CD8-positive, alpha-beta memory T cell (primary cell): ENCODE measurements at regions not wholly inside any gene's neighbourhood (a gene's known extent, or its start where the extent isn't known, plus 50 kb on each side); places are given as distances from the start of the nearest gene placed in this dataset.

Experiments used
- CTCF ChIA-PET: fragments of 350-600 bp; sonication (Branson Sonifier 250); formaldehyde crosslinking; loops from one replicate; lab custom pipeline; 2021; ENCODE audit warnings: antibody characterized with exemption; lab: Charles Lee
- POLR2A ChIA-PET: fragments of 350-600 bp; sonication (Branson Sonifier 250); formaldehyde crosslinking; loops from one replicate; lab custom pipeline; 2021; ENCODE audit warnings: antibody characterized with exemption; lab: Charles Lee
- DNase-seq, 5 donors: peaks; one replicate each; pipeline versions ENCODE4 v3.0.0 to v3.0.0-alpha.2; 2020 to 2022; ENCODE audit warnings: mixed read lengths in 1 of 5
- H3K27ac ChIP-seq: one replicate; pipeline ENCODE4 v1.7.0; 2013; ENCODE audit warnings: low read depth, mild to moderate bottlenecking, low read length, moderate library complexity
- H3K27me3 ChIP-seq: 2 replicates; pipeline ENCODE4 v1.7.0; 2013; ENCODE audit warnings: low read length, mild to moderate bottlenecking; ENCODE audit not compliant: insufficient read depth, poor library complexity, severe bottlenecking
- H3K36me3 ChIP-seq: 2 replicates; pipeline ENCODE4 v1.7.0; 2013; ENCODE audit warnings: mild to moderate bottlenecking, low read length, moderate library complexity; ENCODE audit not compliant: insufficient read depth
- H3K4me1 ChIP-seq: 2 replicates; pipeline ENCODE4 v1.7.0; 2013; ENCODE audit warnings: mild to moderate bottlenecking, low read length, moderate library complexity; ENCODE audit not compliant: insufficient read depth
- H3K4me3 ChIP-seq: 2 replicates; pipeline ENCODE4 v1.7.0; 2013; ENCODE audit warnings: mild to moderate bottlenecking, low read length
- H3K9me3 ChIP-seq: 2 replicates; pipeline ENCODE4 v1.7.0; 2013; ENCODE audit warnings: mild to moderate bottlenecking, low read length
- H3K27ac Mint-ChIP-seq, 8 donors: one replicate each; pipeline ENCODE4 v1.8.0; 2020 to 2021; ENCODE audit warnings: mixed read lengths in 8 of 8, mild to moderate bottlenecking in 6 of 8, inconsistent platforms in 3 of 8, moderate library complexity in 3 of 8
- H3K27me3 Mint-ChIP-seq, 2 donors: one replicate each; pipeline ENCODE4 v1.8.0; 2020 to 2021; ENCODE audit warnings: mixed read lengths in 2 of 2, mild to moderate bottlenecking in 1 of 2, moderate library complexity in 1 of 2
- H3K36me3 Mint-ChIP-seq, 3 donors: one replicate each; pipeline ENCODE4 v1.8.0; 2020 to 2021; ENCODE audit warnings: mixed read lengths in 3 of 3, inconsistent platforms in 1 of 3, mild to moderate bottlenecking in 1 of 3
- H3K4me1 Mint-ChIP-seq, 3 donors: one replicate each; pipeline ENCODE4 v1.8.0; 2020 to 2021; ENCODE audit warnings: mixed read lengths in 3 of 3, inconsistent platforms in 1 of 3, mild to moderate bottlenecking in 1 of 3
- H3K4me3 Mint-ChIP-seq, 7 donors: one replicate each; pipeline ENCODE4 v1.8.0; 2020 to 2021; ENCODE audit warnings: mixed read lengths in 7 of 7, mild to moderate bottlenecking in 6 of 7, moderate library complexity in 4 of 7, inconsistent platforms in 2 of 7
- H3K9me3 Mint-ChIP-seq, 5 donors: one replicate each; pipeline ENCODE4 v1.8.0; 2020 to 2022; ENCODE audit warnings: mixed read lengths in 5 of 5, mild to moderate bottlenecking in 3 of 5, moderate library complexity in 2 of 5, inconsistent platforms in 1 of 5

GRCh38 chr1:224809137-224809536 lies 120.3 kb upstream of the DNAH14 start:
- POLR2A ChIA-PET, result no interaction called here
- Histone ChIP-seq H3K9me3 (no peaks in the 10 kb centered on the region), H3K4me1 (no peaks in the 10 kb centered on the region), H3K36me3 (no peaks in the 10 kb centered on the region), H3K4me3 (no peak overlapping the region), H3K27ac (no peak overlapping the region), H3K27me3 (no peaks in the 10 kb centered on the region)
- DNase-seq, result no peak
- peaks cover 0 to 5% (median 3%) of the 10 kb centered on the region in 3 donors for H3K36me3 Mint-ChIP-seq
- CTCF ChIA-PET, result no interaction called here
- H3K4me3 Mint-ChIP-seq, result no peak overlapping the region
- H3K9me3 Mint-ChIP-seq, result peaks cover 3 to 9% (median 5%) of the 10 kb centered on the region in 5 donors
- peaks cover 20 to 31% of the 10 kb centered on the region in 2 donors for H3K27me3 Mint-ChIP-seq
- H3K4me1 Mint-ChIP-seq, result no peaks in the 10 kb centered on the region
- no peak overlapping the region for H3K27ac Mint-ChIP-seq

DNA sequence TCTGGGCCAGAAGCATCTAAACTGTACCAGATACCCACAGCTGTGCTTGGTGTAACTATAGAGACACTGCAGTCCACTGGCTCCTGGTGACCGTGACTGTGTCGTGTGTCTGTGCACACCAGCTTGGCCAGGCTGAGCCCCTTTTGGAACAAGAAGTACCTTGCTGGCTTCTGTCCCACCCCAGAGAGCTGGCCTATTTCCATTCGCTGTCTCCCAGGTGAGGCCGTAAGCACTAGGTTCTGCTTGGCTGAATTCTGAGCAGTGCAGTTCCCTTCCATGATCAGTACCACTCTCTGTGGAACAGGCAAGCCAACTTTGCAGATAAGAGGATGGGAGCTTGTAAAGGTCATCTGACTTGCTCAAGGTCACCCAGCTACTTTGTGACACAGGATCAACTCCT lies 119.9 kb upstream of the DNAH14 start:
- no peaks in the 10 kb centered on the region for H3K36me3 ChIP-seq
- Mint-ChIP-seq H3K9me3 (peaks cover 3 to 11% (median 5%) of the 10 kb centered on the region in 5 donors), H3K4me3 (no peak overlapping the region), H3K27me3 (peaks cover 20 to 35% of the 10 kb centered on the region in 2 donors), H3K27ac (no peak overlapping the region), H3K36me3 (peaks cover 0 to 5% (median 3%) of the 10 kb centered on the region in 3 donors), H3K4me1 (no peaks in the 10 kb centered on the region)
- ChIA-PET CTCF (no interaction called here), POLR2A (no interaction called here)
- no peaks in the 10 kb centered on the region for H3K27me3 ChIP-seq
- no peak for DNase-seq
- H3K4me3 ChIP-seq, result no peak overlapping the region
- H3K27ac ChIP-seq, result no peak overlapping the region
- no peaks in the 10 kb centered on the region for H3K4me1 ChIP-seq
- H3K9me3 ChIP-seq, result no peaks in the 10 kb centered on the region

DNA sequence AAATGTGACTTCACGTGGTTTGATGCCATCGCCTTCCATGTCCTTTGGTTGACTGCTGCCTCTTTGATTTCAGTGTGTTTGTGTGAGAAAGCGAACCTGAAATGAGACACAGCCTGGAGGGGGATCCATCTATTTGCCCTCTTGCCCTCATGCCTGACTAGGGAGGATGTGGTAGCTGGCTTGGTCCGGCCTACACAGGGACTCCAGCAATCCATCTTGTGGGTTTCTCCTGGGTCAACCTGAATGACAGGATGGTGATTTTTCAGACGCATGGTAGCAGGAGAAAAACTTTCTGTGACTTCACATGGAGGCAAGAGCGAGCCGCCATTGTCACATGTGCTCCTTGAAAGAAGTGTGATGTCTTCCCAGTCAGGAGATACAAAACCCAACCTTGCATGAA lies 117.9 kb upstream of the DNAH14 start:
- no peaks in the 10 kb centered on the region for H3K4me1 Mint-ChIP-seq
- no peaks in the 10 kb centered on the region for H3K9me3 ChIP-seq

DNA sequence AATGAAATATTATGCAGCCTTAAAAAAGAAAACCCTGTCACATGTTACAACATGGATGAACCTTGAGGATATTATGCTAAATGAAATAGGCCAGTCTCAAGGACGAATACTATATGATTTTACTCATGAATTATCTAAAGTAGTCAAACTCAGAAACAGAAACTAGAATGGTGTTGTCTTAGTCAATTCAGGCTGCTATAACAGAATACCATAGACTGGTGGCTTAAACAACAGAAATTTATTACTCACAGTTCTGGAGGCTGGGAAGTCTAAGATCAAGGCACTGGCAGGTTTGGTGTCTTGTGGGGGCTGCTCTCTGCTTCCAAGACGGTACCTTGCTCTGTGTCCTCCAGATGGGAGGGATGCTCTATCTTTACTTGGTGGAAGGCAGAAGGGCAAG lies 113.8 kb upstream of the DNAH14 start:
- Mint-ChIP-seq H3K4me1 (no peaks in the 10 kb centered on the region), H3K36me3 (peaks cover 0 to 9% (median 0%) of the 10 kb centered on the region in 3 donors)

More for the DNA sequence above, 117.9 kb upstream of the DNAH14 start:
- Mint-ChIP-seq H3K27me3 (peaks cover 17 to 48% of the 10 kb centered on the region in 2 donors), H3K9me3 (peaks cover 5 to 21% (median 7%) of the 10 kb centered on the region in 5 donors), H3K36me3 (peaks cover 0 to 9% (median 3%) of the 10 kb centered on the region in 3 donors), H3K27ac (no peak overlapping the region), H3K4me3 (no peak overlapping the region)
- Histone ChIP-seq H3K4me3 (no peak overlapping the region), H3K27me3 (no peaks in the 10 kb centered on the region), H3K27ac (no peak overlapping the region), H3K4me1 (no peaks in the 10 kb centered on the region), H3K36me3 (no peaks in the 10 kb centered on the region)
- DNase-seq, result no peak
- ChIA-PET CTCF (no interaction called here), POLR2A (no interaction called here)

GRCh38 chr1:224816062-224816461 lies 113.4 kb upstream of the DNAH14 start:
- ChIA-PET POLR2A (no interaction called here), CTCF (no interaction called here)
- H3K9me3 ChIP-seq, result no peaks in the 10 kb centered on the region
- Mint-ChIP-seq H3K4me1 (no peaks in the 10 kb centered on the region), H3K36me3 (peaks cover 0 to 9% (median 0%) of the 10 kb centered on the region in 3 donors), H3K9me3 (peaks cover 7 to 25% (median 12%) of the 10 kb centered on the region in 5 donors), H3K27ac (no peak overlapping the region), H3K4me3 (no peak overlapping the region), H3K27me3 (peaks cover 11 to 52% of the 10 kb centered on the region in 2 donors)
- no peaks in the 10 kb centered on the region for H3K4me1 ChIP-seq
- no peak overlapping the region for H3K27ac ChIP-seq
- H3K27me3 ChIP-seq, result no peaks in the 10 kb centered on the region
- no peaks in the 10 kb centered on the region for H3K36me3 ChIP-seq
- no peak overlapping the region for H3K4me3 ChIP-seq
- no peak for DNase-seq

More for the DNA sequence above, 113.8 kb upstream of the DNAH14 start:
- DNase-seq, result no peak
- Mint-ChIP-seq H3K9me3 (peaks cover 7 to 23% (median 9%) of the 10 kb centered on the region in 5 donors), H3K4me3 (no peak overlapping the region), H3K27ac (no peak overlapping the region), H3K27me3 (peaks cover 12 to 54% of the 10 kb centered on the region in 2 donors)
- no peaks in the 10 kb centered on the region for H3K36me3 ChIP-seq
- POLR2A ChIA-PET, result no interaction called here
- CTCF ChIA-PET, result no interaction called here
- H3K27ac ChIP-seq, result no peak overlapping the region
- no peaks in the 10 kb centered on the region for H3K27me3 ChIP-seq
- H3K9me3 ChIP-seq, result no peaks in the 10 kb centered on the region
- H3K4me3 ChIP-seq, result no peak overlapping the region
- H3K4me1 ChIP-seq, result no peaks in the 10 kb centered on the region

DNA sequence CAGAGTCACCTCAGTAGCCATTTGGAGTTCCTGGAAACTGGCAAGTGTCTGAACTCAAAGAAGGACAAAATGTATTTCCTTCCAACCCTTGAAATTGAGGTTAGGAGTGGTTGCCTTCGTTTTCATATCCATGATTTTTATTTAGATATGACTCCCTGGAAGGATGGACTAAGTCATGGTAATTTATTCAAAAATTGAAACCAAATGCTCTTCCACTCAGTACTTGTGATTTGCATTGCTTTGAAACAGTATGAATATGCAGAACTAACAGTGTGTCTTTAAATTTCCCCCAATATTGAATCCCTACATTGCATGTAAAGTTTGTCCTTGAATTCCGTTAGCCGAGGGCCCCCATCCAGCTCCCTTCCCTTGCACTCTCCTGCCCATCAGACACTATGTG lies 112.1 kb upstream of the DNAH14 start:
- Histone ChIP-seq H3K4me1 (no peaks in the 10 kb centered on the region), H3K27ac (no peak overlapping the region), H3K36me3 (no peaks in the 10 kb centered on the region), H3K27me3 (no peaks in the 10 kb centered on the region), H3K9me3 (no peaks in the 10 kb centered on the region), H3K4me3 (no peak overlapping the region)
- H3K36me3 Mint-ChIP-seq, result peaks cover 0 to 9% (median 0%) of the 10 kb centered on the region in 3 donors
- H3K4me1 Mint-ChIP-seq, result no peaks in the 10 kb centered on the region
- H3K9me3 Mint-ChIP-seq, result peaks cover 10 to 32% (median 21%) of the 10 kb centered on the region in 5 donors
- ChIA-PET POLR2A (no interaction called here), CTCF (no interaction called here)
- H3K4me3 Mint-ChIP-seq, result no peak overlapping the region
- no peak for DNase-seq
- no peak overlapping the region for H3K27ac Mint-ChIP-seq
- H3K27me3 Mint-ChIP-seq, result peaks cover 11 to 47% of the 10 kb centered on the region in 2 donors

DNA sequence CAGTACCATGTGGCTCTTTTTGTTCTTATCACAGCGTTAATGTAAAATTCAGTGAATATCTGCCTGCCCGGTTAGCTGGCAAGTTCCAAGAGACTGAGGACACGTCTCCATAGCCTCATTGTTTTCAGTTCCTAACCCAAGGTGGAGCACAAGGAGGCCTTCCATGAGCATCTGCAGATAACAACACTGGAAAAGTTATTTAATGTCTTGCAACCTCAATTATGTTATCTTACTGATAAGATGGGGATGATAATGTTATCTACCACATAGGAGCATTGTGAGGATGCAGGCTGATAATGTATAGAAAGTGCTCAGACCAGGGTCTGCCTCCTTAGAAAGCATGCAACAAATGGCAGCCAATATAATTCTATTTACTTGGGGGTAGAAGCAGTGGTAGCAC lies 109.6 kb upstream of the DNAH14 start:
- H3K27ac Mint-ChIP-seq, result no peak overlapping the region
- Histone ChIP-seq H3K27me3 (no peaks in the 10 kb centered on the region), H3K9me3 (no peaks in the 10 kb centered on the region), H3K4me3 (no peak overlapping the region), H3K27ac (no peak overlapping the region), H3K4me1 (no peaks in the 10 kb centered on the region), H3K36me3 (no peaks in the 10 kb centered on the region)
- H3K36me3 Mint-ChIP-seq, result peaks cover 0 to 3% (median 0%) of the 10 kb centered on the region in 3 donors
- peaks cover 10 to 31% of the 10 kb centered on the region in 2 donors for H3K27me3 Mint-ChIP-seq
- H3K4me1 Mint-ChIP-seq, result no peaks in the 10 kb centered on the region
- H3K4me3 Mint-ChIP-seq, result no peak overlapping the region
- DNase-seq, result no peak
- CTCF ChIA-PET, result no interaction called here
- H3K9me3 Mint-ChIP-seq, result peaks cover 8 to 22% (median 20%) of the 10 kb centered on the region in 5 donors
- POLR2A ChIA-PET, result no interaction called here

DNA sequence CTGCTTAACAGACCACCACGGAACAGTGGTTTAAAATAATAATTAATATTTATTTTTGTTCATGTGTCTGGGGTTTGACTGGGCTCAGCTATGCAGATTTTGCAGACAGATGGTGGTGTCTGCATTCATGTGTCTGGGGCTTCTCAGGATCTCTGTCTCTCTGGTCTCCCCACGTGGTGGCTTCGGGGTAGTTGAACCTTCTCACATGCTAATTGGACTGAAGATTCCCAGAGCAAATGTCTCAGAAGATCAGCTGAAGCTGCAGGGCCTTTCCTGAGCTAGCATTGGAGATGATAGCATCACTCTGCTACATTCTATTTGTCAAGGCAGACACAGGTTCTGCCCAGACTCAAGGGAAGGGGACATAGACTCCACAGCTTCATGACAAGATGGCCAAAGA lies 109.1 kb upstream of the DNAH14 start:
- Mint-ChIP-seq H3K9me3 (peaks cover 8 to 22% (median 19%) of the 10 kb centered on the region in 5 donors), H3K36me3 (no peaks in the 10 kb centered on the region)
- CTCF ChIA-PET, result no interaction called here

More for the DNA sequence above, 109.1 kb upstream of the DNAH14 start:
- Histone ChIP-seq H3K36me3 (no peaks in the 10 kb centered on the region), H3K4me1 (no peaks in the 10 kb centered on the region), H3K27ac (no peak overlapping the region), H3K9me3 (no peaks in the 10 kb centered on the region), H3K27me3 (no peaks in the 10 kb centered on the region), H3K4me3 (no peak overlapping the region)
- H3K4me1 Mint-ChIP-seq, result no peaks in the 10 kb centered on the region
- H3K27me3 Mint-ChIP-seq, result peaks cover 8 to 31% of the 10 kb centered on the region in 2 donors
- no peak overlapping the region for H3K27ac Mint-ChIP-seq
- POLR2A ChIA-PET, result no interaction called here
- no peak for DNase-seq
- no peak overlapping the region for H3K4me3 Mint-ChIP-seq
